NCI-H2107 (cell line): ENCODE measurements at regions not wholly inside any gene's neighbourhood (a gene's known extent, or its start where the extent isn't known, plus 50 kb on each side); places are given as distances from the start of the nearest gene placed in this dataset.

Source experiments
- DNase-seq: peaks from one replicate; lab custom pipeline; 2025; lab: John Stamatoyannopoulos, UW

- DNase-seq: no peak
Measured at GRCh38 chr2:62447411-62447810, 58.6 kb downstream of the TMEM17 start.

GRCh38 chr2:62446491-62446890, 59.5 kb downstream of the TMEM17 start:
- no peak for DNase-seq

GRCh38 chr2:62443886-62444285, 62.1 kb downstream of the TMEM17 start:
- no peak for DNase-seq

- no peak for DNase-seq
Measured at GRCh38 chr2:62443471-62443870, 62.5 kb downstream of the TMEM17 start.

- DNase-seq: no peak
Measured at GRCh38 chr2:62441824-62442223, 64.2 kb downstream of the TMEM17 start.

GRCh38 chr2:62441421-62441820, 64.6 kb downstream of the TMEM17 start:
- no peak for DNase-seq

- no peak for DNase-seq
Measured at GRCh38 chr2:62440281-62440946, 65.6 kb downstream of the TMEM17 start.

GRCh38 chr2:62439425-62439824, 66.6 kb downstream of the TMEM17 start:
- no peak for DNase-seq

GRCh38 chr2:62437785-62438184, 68.2 kb downstream of the TMEM17 start:
- no peak for DNase-seq

- no peak for DNase-seq
Measured at GRCh38 chr2:62435720-62436119, 70.3 kb downstream of the TMEM17 start.

- DNase-seq: no peak
Measured at GRCh38 chr2:62432407-62432806, 73.6 kb downstream of the TMEM17 start.

- no peak for DNase-seq
Measured at GRCh38 chr2:62431512-62431911, 74.5 kb downstream of the TMEM17 start.

GRCh38 chr2:62430146-62430545, 75.8 kb downstream of the TMEM17 start:
- DNase-seq: no peak

- no peak for DNase-seq
Measured at GRCh38 chr2:62427146-62427545, 78.8 kb downstream of the TMEM17 start.

GRCh38 chr2:62426154-62426912, 79.7 kb downstream of the TMEM17 start:
- no peak for DNase-seq

- no peak for DNase-seq
Measured at GRCh38 chr2:62425684-62426083, 80.3 kb downstream of the TMEM17 start.

- DNase-seq: no peak
Measured at GRCh38 chr2:62424899-62425298, 81.1 kb downstream of the TMEM17 start.

GRCh38 chr2:62423883-62424458, 82.0 kb downstream of the TMEM17 start:
- no peak for DNase-seq

GRCh38 chr2:62423235-62423634, 82.8 kb downstream of the TMEM17 start:
- no peak for DNase-seq

GRCh38 chr2:62415518-62415917, 90.5 kb downstream of the TMEM17 start:
- DNase-seq: no peak

GRCh38 chr2:62415019-62415431, 91.0 kb downstream of the TMEM17 start:
- DNase-seq: no peak

GRCh38 chr2:62413116-62413663, 92.8 kb downstream of the TMEM17 start:
- DNase-seq: no peak

- no peak for DNase-seq
Measured at GRCh38 chr2:62412347-62412742, 93.7 kb downstream of the TMEM17 start.
